WTC11 (cell line): ENCODE measurements at regions not wholly inside any gene's neighbourhood (a gene's known extent, or its start where the extent isn't known, plus 50 kb on each side); places are given as distances from the start of the nearest gene placed in this dataset.

ENCODE experiments used
- ATAC-seq: fragments of 200-7000 bp; cut with Tn5 transposase; 2 replicates; pipeline ENCODE4 v1.10.0; 2021; ENCODE audit warnings: mild to moderate bottlenecking, moderate library complexity
- CTCF ChIA-PET: fragments of 300-600 bp; sonication (Branson Sonifier 250); formaldehyde crosslinking; loops from one replicate; lab custom pipeline; 2021; ENCODE audit warnings: antibody characterized with exemption; lab: Charles Lee
- POLR2A ChIA-PET: fragments of 350-600 bp; sonication (Branson Sonifier 250); formaldehyde crosslinking; loops from one replicate; lab custom pipeline; 2021; ENCODE audit warnings: antibody characterized with exemption; lab: Charles Lee
- DNase-seq: peaks from one replicate; pipeline ENCODE4 v3.0.0; 2021; ENCODE audit warnings: low spot score
- H3K27ac Mint-ChIP-seq: 2 replicates; pipeline ENCODE4 v1.8.0; 2021; ENCODE audit warnings: mixed read lengths
- H3K27me3 Mint-ChIP-seq: 2 replicates; pipeline ENCODE4 v1.8.0; 2021; ENCODE audit warnings: low read depth, mild to moderate bottlenecking, moderate library complexity, mixed read lengths
- H3K36me3 Mint-ChIP-seq: 2 replicates; pipeline ENCODE4 v1.8.0; 2021; ENCODE audit warnings: mixed read lengths
- H3K4me1 Mint-ChIP-seq: 2 replicates; pipeline ENCODE4 v1.8.0; 2022; ENCODE audit warnings: mixed read lengths
- H3K4me3 Mint-ChIP-seq: 2 replicates; pipeline ENCODE4 v1.8.0; 2021; ENCODE audit warnings: mild to moderate bottlenecking, moderate library complexity, mixed read lengths
- H3K9me3 Mint-ChIP-seq: 2 replicates; pipeline ENCODE4 v1.8.0; 2021; ENCODE audit warnings: mixed read lengths
- ATF2 ChIP-seq: sonication (generic); formaldehyde crosslinking; IDR thresholded peaks from 2 replicates; pipeline ENCODE4 v1.8.1; 2022; ENCODE audit warnings: low read depth, missing genetic modification reagents, borderline replicate concordance
- CBFB ChIP-seq: sonication (generic); formaldehyde crosslinking; IDR thresholded peaks from 2 replicates; pipeline ENCODE4 v1.8.1; 2022; ENCODE audit warnings: mild to moderate bottlenecking, low read depth, missing genetic modification reagents
- CDX4 ChIP-seq: fragments of 250-450 bp; sonication (Bioruptor Pico); IDR thresholded peaks from 2 replicates; pipeline ENCODE4 v1.9.0; 2021; ENCODE audit warnings: moderate library complexity, mild to moderate bottlenecking, inconsistent platforms, borderline replicate concordance
- CREB1 ChIP-seq: sonication (generic); formaldehyde crosslinking; IDR thresholded peaks from 2 replicates; pipeline ENCODE4 v1.8.0; 2023; ENCODE audit warnings: mild to moderate bottlenecking, missing genetic modification reagents
- E2F4 ChIP-seq: sonication (generic); formaldehyde crosslinking; IDR thresholded peaks from 2 replicates; pipeline ENCODE4 v1.8.1; 2022; ENCODE audit warnings: low read depth, mild to moderate bottlenecking, moderate library complexity, missing genetic modification reagents, borderline replicate concordance
- ERG ChIP-seq: fragments of 250-450 bp; sonication (Bioruptor Pico); IDR thresholded peaks from 2 replicates; pipeline ENCODE4 v1.8.0; 2021; ENCODE audit warnings: mild to moderate bottlenecking
- ESRRA ChIP-seq: sonication (generic); formaldehyde crosslinking; IDR thresholded peaks from 2 replicates; pipeline ENCODE4 v1.8.1; 2022; ENCODE audit warnings: mild to moderate bottlenecking, missing genetic modification reagents, borderline replicate concordance
- ETV6 ChIP-seq: sonication (generic); formaldehyde crosslinking; IDR thresholded peaks from 2 replicates; pipeline ENCODE4 v1.8.1; 2022; ENCODE audit warnings: mild to moderate bottlenecking, missing genetic modification reagents
- FOXP4 ChIP-seq: sonication (generic); formaldehyde crosslinking; IDR thresholded peaks from 2 replicates; pipeline ENCODE4 v1.8.0; 2022; ENCODE audit warnings: mild to moderate bottlenecking, missing genetic modification reagents
- IRF2 ChIP-seq: sonication (generic); formaldehyde crosslinking; IDR thresholded peaks from 2 replicates; pipeline ENCODE4 v1.8.0; 2022; ENCODE audit warnings: low read depth, missing genetic modification reagents, borderline replicate concordance
- KAT7 ChIP-seq: sonication (generic); formaldehyde crosslinking; IDR thresholded peaks from 2 replicates; pipeline ENCODE4 v1.8.1; 2023; ENCODE audit warnings: missing genetic modification reagents, mild to moderate bottlenecking, borderline replicate concordance
- MAX ChIP-seq: sonication (generic); formaldehyde crosslinking; IDR thresholded peaks from 2 replicates; pipeline ENCODE4 v1.8.0; 2022; ENCODE audit warnings: mild to moderate bottlenecking, missing genetic modification reagents
- MLX ChIP-seq: sonication (generic); formaldehyde crosslinking; IDR thresholded peaks from 2 replicates; pipeline ENCODE4 v1.8.1; 2023; ENCODE audit warnings: mild to moderate bottlenecking, missing genetic modification reagents, moderate library complexity
- NFYB ChIP-seq: sonication (generic); formaldehyde crosslinking; conservative IDR thresholded peaks from 2 replicates; pipeline ENCODE4 v1.8.0; 2022; ENCODE audit warnings: low read depth, missing genetic modification reagents
- NR1H2 ChIP-seq: sonication (generic); formaldehyde crosslinking; IDR thresholded peaks from 2 replicates; pipeline ENCODE4 v1.9.0; 2021; ENCODE audit warnings: mild to moderate bottlenecking, moderate library complexity, missing genetic modification reagents
- NR3C1 ChIP-seq: sonication (generic); formaldehyde crosslinking; conservative IDR thresholded peaks from 2 replicates; pipeline ENCODE4 v1.8.1; 2023; ENCODE audit warnings: low read depth, mild to moderate bottlenecking, missing genetic modification reagents
- SMAD3 ChIP-seq: sonication (generic); formaldehyde crosslinking; IDR thresholded peaks from 2 replicates; pipeline ENCODE4 v1.8.0; 2022; ENCODE audit warnings: missing genetic modification reagents, mild to moderate bottlenecking, borderline replicate concordance
- SMAD4 ChIP-seq: sonication (generic); formaldehyde crosslinking; IDR thresholded peaks from 2 replicates; pipeline ENCODE4 v1.8.0; 2022; ENCODE audit warnings: mild to moderate bottlenecking, missing genetic modification reagents
- TEAD4 ChIP-seq: sonication (generic); formaldehyde crosslinking; IDR thresholded peaks from 2 replicates; pipeline ENCODE4 v1.8.0; 2022; ENCODE audit warnings: mild to moderate bottlenecking, missing genetic modification reagents
- ZBTB43 ChIP-seq: sonication (generic); formaldehyde crosslinking; IDR thresholded peaks from 2 replicates; pipeline ENCODE4 v1.8.1; 2023; ENCODE audit warnings: mild to moderate bottlenecking, missing genetic modification reagents
- ZNF121 ChIP-seq: sonication (generic); formaldehyde crosslinking; IDR thresholded peaks from 2 replicates; pipeline ENCODE4 v1.8.0; 2023; ENCODE audit warnings: missing genetic modification reagents
- ZSCAN18 ChIP-seq: fragments of 250-450 bp; sonication (Bioruptor Pico); IDR thresholded peaks from 2 replicates; pipeline ENCODE4 v2.1.2; 2022; ENCODE audit warnings: mild to moderate bottlenecking, moderate library complexity

GRCh38 chr4:19025031-19025430, 1003.5 kb upstream of the LCORL start:
- TF ChIP-seq MAX = no peak
- TF ChIP-seq ZNF121 (CRISPR knock-in tag) = no peak
- TF ChIP-seq ZSCAN18 (CRISPR knock-in tag) = no peak
- TF ChIP-seq SMAD4 = no peak
- TF ChIP-seq CBFB (CRISPR knock-in tag) = no peak
- no peak for TF ChIP-seq NR3C1
- no peak for TF ChIP-seq NFYB (CRISPR knock-in tag)
- no peak for TF ChIP-seq IRF2
- no peak for TF ChIP-seq MLX (CRISPR knock-in tag)
- TF ChIP-seq ATF2 (CRISPR knock-in tag) = no peak
- no peak for TF ChIP-seq NR1H2
- DNase-seq (no peak), ATAC-seq (no peak)
- no peaks in the 10 kb centered on the region for H3K27me3 Mint-ChIP-seq
- no peak overlapping the region for H3K27ac Mint-ChIP-seq
- H3K36me3 Mint-ChIP-seq = no peaks in the 10 kb centered on the region; the same call in 1 of the 2 replicates
- POLR2A ChIA-PET = no interaction called here
- H3K9me3 Mint-ChIP-seq = peaks cover 8% of the 10 kb centered on the region; the same call in 1 of the 2 replicates
- peaks cover 13% of the 10 kb centered on the region for H3K4me1 Mint-ChIP-seq
- H3K4me3 Mint-ChIP-seq = no peak overlapping the region
- CTCF ChIA-PET = no interaction called here

- DNase-seq (no peak), ATAC-seq (no peak)
- TF ChIP-seq ZBTB43 (CRISPR knock-in tag) (no peak), ZNF121 (CRISPR knock-in tag) (no peak), IRF2 (no peak), CDX4 (CRISPR knock-in tag) (no peak), ETV6 (no peak), ERG (CRISPR knock-in tag) (no peak), ESRRA (CRISPR knock-in tag) (no peak), TEAD4 (no peak), SMAD3 (CRISPR knock-in tag) (no peak), CREB1 (CRISPR knock-in tag) (no peak), E2F4 (CRISPR knock-in tag) (no peak), FOXP4 (CRISPR knock-in tag) (no peak), KAT7 (CRISPR knock-in tag) (no peak)
- ChIA-PET CTCF (no interaction called here), POLR2A (no interaction called here)
- Mint-ChIP-seq H3K4me3 (no peak overlapping the region), H3K27ac (no peak overlapping the region), H3K27me3 (no peaks in the 10 kb centered on the region), H3K4me1 (peaks cover 9% of the 10 kb centered on the region; the same call in 1 of the 2 replicates), H3K9me3 (peaks cover 8% of the 10 kb centered on the region; the same call in 1 of the 2 replicates), H3K36me3 (no peaks in the 10 kb centered on the region; the same call in 1 of the 2 replicates)
These were observed 1002.5 kb upstream of the LCORL start for GRCh38 chr4:19024047-19024446.
